HCT116 (cell line): ENCODE measurements at regions not wholly inside any gene's neighbourhood (a gene's known extent, or its start where the extent isn't known, plus 50 kb on each side); places are given as distances from the start of the nearest gene placed in this dataset.

Experiments used
- CEBPB ChIP-seq: IDR thresholded peaks from 2 replicates; pipeline ENCODE4 v1.6.1; 2012; ENCODE audit warnings: low read depth
- EGR1 ChIP-seq: IDR thresholded peaks from 2 replicates; pipeline ENCODE4 v1.6.1; 2012; ENCODE audit warnings: low read depth
- EZH2 ChIP-seq: fragments of 200-600 bp; sonication (generic); IDR thresholded peaks from 2 replicates; pipeline ENCODE4 v1.6.1; 2017; ENCODE audit warnings: antibody characterized with exemption, mixed run types
- POLR2A ChIP-seq: IDR thresholded peaks from 2 replicates; pipeline ENCODE4 v1.7.0; 2011; ENCODE audit warnings: borderline replicate concordance; ENCODE audit not compliant: insufficient read depth, insufficient read length; ENCODE audit errors: extremely low read depth
- POLR2AphosphoS5 ChIP-seq: IDR thresholded peaks from 2 replicates; pipeline ENCODE4 v1.6.1; 2011; ENCODE audit warnings: mild to moderate bottlenecking, low read depth, low read length, moderate library complexity
- ZNF274 ChIP-seq: fragments of 200-500 bp; sonication (Bioruptor generic); IDR thresholded peaks from 2 replicates; pipeline ENCODE4 v1.6.1; 2014; ENCODE audit warnings: mild to moderate bottlenecking, low read depth, low read length, inconsistent platforms
- TF ChIP-seq, protein P1 (sequence below), 3 experiments: fragments of 200-600 bp in 1 of 3; sonication (generic) in 1 of 3; IDR thresholded peaks in 2 of 3; conservative IDR thresholded peaks in 1 of 3; 2 replicates each; pipeline ENCODE4 v1.5.1; 2012 to 2017; ENCODE audit warnings: low read depth in 2 of 3, low read length in 2 of 3, antibody characterized with exemption in 1 of 3, borderline replicate concordance in 1 of 3, control low read depth in 1 of 3, mild to moderate bottlenecking in 1 of 3, mixed read lengths in 1 of 3, mixed run types in 1 of 3, moderate library complexity in 1 of 3; ENCODE audit not compliant: insufficient read depth in 1 of 3
- TF ChIP-seq, protein P2 (sequence below): IDR thresholded peaks from 2 replicates; pipeline ENCODE4 v1.6.1; 2012
- TF ChIP-seq, protein P3 (sequence below): IDR thresholded peaks from 2 replicates; pipeline ENCODE4 v1.6.1; 2012
- TF ChIP-seq, protein P4 (sequence below): IDR thresholded peaks from 2 replicates; pipeline ENCODE4 v1.6.1; 2012; ENCODE audit warnings: low read depth

GRCh38 chr6:152858141-152858540 lies 107.5 kb downstream of the VIP start:
- TF ChIP-seq POLR2A (no peak), EGR1 (no peak), CEBPB (no peak), EZH2 (no peak), ZNF274 (no peak), POLR2AphosphoS5 (no peak)
- TF ChIP-seq, protein P1, sequence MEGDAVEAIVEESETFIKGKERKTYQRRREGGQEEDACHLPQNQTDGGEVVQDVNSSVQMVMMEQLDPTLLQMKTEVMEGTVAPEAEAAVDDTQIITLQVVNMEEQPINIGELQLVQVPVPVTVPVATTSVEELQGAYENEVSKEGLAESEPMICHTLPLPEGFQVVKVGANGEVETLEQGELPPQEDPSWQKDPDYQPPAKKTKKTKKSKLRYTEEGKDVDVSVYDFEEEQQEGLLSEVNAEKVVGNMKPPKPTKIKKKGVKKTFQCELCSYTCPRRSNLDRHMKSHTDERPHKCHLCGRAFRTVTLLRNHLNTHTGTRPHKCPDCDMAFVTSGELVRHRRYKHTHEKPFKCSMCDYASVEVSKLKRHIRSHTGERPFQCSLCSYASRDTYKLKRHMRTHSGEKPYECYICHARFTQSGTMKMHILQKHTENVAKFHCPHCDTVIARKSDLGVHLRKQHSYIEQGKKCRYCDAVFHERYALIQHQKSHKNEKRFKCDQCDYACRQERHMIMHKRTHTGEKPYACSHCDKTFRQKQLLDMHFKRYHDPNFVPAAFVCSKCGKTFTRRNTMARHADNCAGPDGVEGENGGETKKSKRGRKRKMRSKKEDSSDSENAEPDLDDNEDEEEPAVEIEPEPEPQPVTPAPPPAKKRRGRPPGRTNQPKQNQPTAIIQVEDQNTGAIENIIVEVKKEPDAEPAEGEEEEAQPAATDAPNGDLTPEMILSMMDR (IDR thresholded peaks at IDR 0.05 in 2 of 3, conservative IDR thresholded peaks at IDR 0.05 in 1 of 3; ENCODE audit: borderline replicate concordance in 1 of 3, insufficient read depth in 1 of 3, low read depth in 2 of 3, low read length in 2 of 3) = no peak
- TF ChIP-seq, protein P2, sequence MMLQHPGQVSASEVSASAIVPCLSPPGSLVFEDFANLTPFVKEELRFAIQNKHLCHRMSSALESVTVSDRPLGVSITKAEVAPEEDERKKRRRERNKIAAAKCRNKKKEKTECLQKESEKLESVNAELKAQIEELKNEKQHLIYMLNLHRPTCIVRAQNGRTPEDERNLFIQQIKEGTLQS = no peak
- TF ChIP-seq, protein P3, sequence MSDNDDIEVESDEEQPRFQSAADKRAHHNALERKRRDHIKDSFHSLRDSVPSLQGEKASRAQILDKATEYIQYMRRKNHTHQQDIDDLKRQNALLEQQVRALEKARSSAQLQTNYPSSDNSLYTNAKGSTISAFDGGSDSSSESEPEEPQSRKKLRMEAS = no peak
- TF ChIP-seq, protein P4, sequence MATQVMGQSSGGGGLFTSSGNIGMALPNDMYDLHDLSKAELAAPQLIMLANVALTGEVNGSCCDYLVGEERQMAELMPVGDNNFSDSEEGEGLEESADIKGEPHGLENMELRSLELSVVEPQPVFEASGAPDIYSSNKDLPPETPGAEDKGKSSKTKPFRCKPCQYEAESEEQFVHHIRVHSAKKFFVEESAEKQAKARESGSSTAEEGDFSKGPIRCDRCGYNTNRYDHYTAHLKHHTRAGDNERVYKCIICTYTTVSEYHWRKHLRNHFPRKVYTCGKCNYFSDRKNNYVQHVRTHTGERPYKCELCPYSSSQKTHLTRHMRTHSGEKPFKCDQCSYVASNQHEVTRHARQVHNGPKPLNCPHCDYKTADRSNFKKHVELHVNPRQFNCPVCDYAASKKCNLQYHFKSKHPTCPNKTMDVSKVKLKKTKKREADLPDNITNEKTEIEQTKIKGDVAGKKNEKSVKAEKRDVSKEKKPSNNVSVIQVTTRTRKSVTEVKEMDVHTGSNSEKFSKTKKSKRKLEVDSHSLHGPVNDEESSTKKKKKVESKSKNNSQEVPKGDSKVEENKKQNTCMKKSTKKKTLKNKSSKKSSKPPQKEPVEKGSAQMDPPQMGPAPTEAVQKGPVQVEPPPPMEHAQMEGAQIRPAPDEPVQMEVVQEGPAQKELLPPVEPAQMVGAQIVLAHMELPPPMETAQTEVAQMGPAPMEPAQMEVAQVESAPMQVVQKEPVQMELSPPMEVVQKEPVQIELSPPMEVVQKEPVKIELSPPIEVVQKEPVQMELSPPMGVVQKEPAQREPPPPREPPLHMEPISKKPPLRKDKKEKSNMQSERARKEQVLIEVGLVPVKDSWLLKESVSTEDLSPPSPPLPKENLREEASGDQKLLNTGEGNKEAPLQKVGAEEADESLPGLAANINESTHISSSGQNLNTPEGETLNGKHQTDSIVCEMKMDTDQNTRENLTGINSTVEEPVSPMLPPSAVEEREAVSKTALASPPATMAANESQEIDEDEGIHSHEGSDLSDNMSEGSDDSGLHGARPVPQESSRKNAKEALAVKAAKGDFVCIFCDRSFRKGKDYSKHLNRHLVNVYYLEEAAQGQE = no peak
